ENCODE measurements at regions not wholly inside any gene's neighbourhood (a gene's known extent, or its start where the extent isn't known, plus 50 kb on each side); places are given as distances from the start of the nearest gene placed in this dataset.

GRCh38 chr10:28241741-28242399 lies 61.0 kb downstream of the MPP7 start:
- TF ChIP-seq, protein P1, sequence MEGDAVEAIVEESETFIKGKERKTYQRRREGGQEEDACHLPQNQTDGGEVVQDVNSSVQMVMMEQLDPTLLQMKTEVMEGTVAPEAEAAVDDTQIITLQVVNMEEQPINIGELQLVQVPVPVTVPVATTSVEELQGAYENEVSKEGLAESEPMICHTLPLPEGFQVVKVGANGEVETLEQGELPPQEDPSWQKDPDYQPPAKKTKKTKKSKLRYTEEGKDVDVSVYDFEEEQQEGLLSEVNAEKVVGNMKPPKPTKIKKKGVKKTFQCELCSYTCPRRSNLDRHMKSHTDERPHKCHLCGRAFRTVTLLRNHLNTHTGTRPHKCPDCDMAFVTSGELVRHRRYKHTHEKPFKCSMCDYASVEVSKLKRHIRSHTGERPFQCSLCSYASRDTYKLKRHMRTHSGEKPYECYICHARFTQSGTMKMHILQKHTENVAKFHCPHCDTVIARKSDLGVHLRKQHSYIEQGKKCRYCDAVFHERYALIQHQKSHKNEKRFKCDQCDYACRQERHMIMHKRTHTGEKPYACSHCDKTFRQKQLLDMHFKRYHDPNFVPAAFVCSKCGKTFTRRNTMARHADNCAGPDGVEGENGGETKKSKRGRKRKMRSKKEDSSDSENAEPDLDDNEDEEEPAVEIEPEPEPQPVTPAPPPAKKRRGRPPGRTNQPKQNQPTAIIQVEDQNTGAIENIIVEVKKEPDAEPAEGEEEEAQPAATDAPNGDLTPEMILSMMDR (IDR thresholded peaks at IDR 0.05; ENCODE audit: extremely low read depth, missing control alignments) = peak; percentile 66

GRCh38 chr10:28240400-28240799 lies 62.5 kb downstream of the MPP7 start:
- no peak for DNase-seq (ENCODE audit: low spot score)
- TF ChIP-seq, protein P1 (IDR thresholded peaks at IDR 0.05; ENCODE audit: extremely low read depth, missing control alignments) = no peak

More at GRCh38 chr10:28241741-28242399, 61.0 kb downstream of the MPP7 start:
- peak; percentile 36 for DNase-seq (ENCODE audit: low spot score)

GRCh38 chr10:28236591-28236990 lies 66.3 kb downstream of the MPP7 start:
- TF ChIP-seq, protein P1 (IDR thresholded peaks at IDR 0.05; ENCODE audit: extremely low read depth, missing control alignments) = no peak
- DNase-seq (ENCODE audit: low spot score) = no peak

GRCh38 chr10:28220811-28221210 lies 82.1 kb downstream of the MPP7 start:
- TF ChIP-seq, protein P1 (IDR thresholded peaks at IDR 0.05; ENCODE audit: extremely low read depth, missing control alignments) = no peak

GRCh38 chr10:28219251-28219650 lies 83.6 kb downstream of the MPP7 start:
- no peak for DNase-seq (ENCODE audit: low spot score)
- TF ChIP-seq, protein P1 (IDR thresholded peaks at IDR 0.05; ENCODE audit: extremely low read depth, missing control alignments) = no peak

More at GRCh38 chr10:28220811-28221210, 82.1 kb downstream of the MPP7 start:
- no peak for DNase-seq (ENCODE audit: low spot score)

DNA sequence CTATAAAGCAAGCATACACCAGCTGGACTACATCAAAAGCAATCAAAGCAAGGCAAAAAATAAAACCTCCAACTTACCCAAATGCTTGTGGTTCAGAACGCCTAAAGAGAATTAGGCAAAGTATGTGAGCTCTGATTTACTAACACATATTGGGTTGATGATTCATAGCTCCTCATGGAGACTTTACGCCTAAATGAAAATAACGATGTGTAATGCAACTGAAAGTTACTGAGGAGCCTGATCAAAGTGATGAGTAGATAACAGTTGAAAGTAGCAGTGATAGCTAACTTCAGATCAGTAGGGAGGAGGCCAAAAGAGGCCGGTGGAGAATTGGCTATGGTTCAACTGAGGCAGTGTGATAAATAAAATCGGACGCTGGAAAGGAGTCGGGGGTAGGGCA lies 85.0 kb downstream of the MPP7 start:
- DNase-seq (ENCODE audit: low spot score) = no peak

DNA sequence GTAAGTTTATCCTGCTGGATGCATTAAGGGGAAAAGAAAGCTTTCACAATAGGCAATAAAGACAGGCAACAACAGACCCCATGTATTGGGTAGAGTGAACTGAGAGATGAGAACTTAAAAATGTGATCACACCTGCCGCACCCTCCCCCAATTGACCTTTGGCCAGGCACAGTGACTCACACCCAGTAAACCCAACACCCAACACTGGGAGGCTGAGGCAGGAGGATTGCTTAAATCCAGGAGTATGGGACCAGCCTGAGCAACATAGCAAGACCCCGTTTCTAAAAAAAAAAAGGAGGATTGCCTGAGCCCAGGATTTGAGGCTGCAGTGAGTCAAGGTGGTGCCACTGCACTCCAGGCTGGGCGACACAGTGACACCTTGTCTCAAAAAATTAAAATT lies 86.9 kb downstream of the MPP7 start:
- DNase-seq (ENCODE audit: low spot score) = no peak

More for the DNA sequence above, 85.0 kb downstream of the MPP7 start:
- TF ChIP-seq, protein P1 (IDR thresholded peaks at IDR 0.05; ENCODE audit: extremely low read depth, missing control alignments) = no peak

More for the DNA sequence above, 86.9 kb downstream of the MPP7 start:
- TF ChIP-seq, protein P1 (IDR thresholded peaks at IDR 0.05; ENCODE audit: extremely low read depth, missing control alignments) = no peak

All from GM20000 (cell line).